ENCODE measurements at regions not wholly inside any gene's neighbourhood (a gene's known extent, or its start where the extent isn't known, plus 50 kb on each side); places are given as distances from the start of the nearest gene placed in this dataset.

- TF ChIP-seq POLR2A (IDR thresholded peaks at IDR 0.05) = no peak
- no peak for TF ChIP-seq CTCF (IDR thresholded peaks at IDR 0.05)
Observed at GRCh38 chr2:134200036-134200618, 53.7 kb upstream of the MGAT5 start.
